Nephron (organoid): ENCODE measurements at regions not wholly inside any gene's neighbourhood (a gene's known extent, or its start where the extent isn't known, plus 50 kb on each side); places are given as distances from the start of the nearest gene placed in this dataset.

Experiments used
- H3K27ac Mint-ChIP-seq, 3 experiments: 2 replicates each; pipeline ENCODE4 v1.8.0; 2020; ENCODE audit warnings: mixed read lengths in 3 of 3, mild to moderate bottlenecking in 2 of 3, moderate library complexity in 1 of 3
- H3K27me3 Mint-ChIP-seq: 2 replicates; pipeline ENCODE4 v1.8.0; 2021; ENCODE audit warnings: low read depth, mild to moderate bottlenecking, moderate library complexity, mixed read lengths
- H3K36me3 Mint-ChIP-seq: 2 replicates; pipeline ENCODE4 v1.8.0; 2020; ENCODE audit warnings: low read depth, mixed read lengths
- H3K4me1 Mint-ChIP-seq: 2 replicates; pipeline ENCODE4 v1.8.0; 2020; ENCODE audit warnings: mixed read lengths
- H3K4me3 Mint-ChIP-seq, 3 experiments: 2 replicates each; pipeline ENCODE4 v1.8.0; 2020; ENCODE audit warnings: mild to moderate bottlenecking in 3 of 3, mixed read lengths in 3 of 3, moderate library complexity in 2 of 3
- H3K9me3 Mint-ChIP-seq: 2 replicates; pipeline ENCODE4 v1.8.0; 2020; ENCODE audit warnings: mixed read lengths
- TF ChIP-seq, protein P1 (sequence below), 3 experiments: fragments of 200-600 bp; sonication (generic); IDR thresholded peaks; one replicate each; pipeline ENCODE4 v1.5.0; 2021; ENCODE audit warnings: antibody characterized with exemption in 3 of 3; ENCODE audit not compliant: unreplicated experiment in 3 of 3

DNA sequence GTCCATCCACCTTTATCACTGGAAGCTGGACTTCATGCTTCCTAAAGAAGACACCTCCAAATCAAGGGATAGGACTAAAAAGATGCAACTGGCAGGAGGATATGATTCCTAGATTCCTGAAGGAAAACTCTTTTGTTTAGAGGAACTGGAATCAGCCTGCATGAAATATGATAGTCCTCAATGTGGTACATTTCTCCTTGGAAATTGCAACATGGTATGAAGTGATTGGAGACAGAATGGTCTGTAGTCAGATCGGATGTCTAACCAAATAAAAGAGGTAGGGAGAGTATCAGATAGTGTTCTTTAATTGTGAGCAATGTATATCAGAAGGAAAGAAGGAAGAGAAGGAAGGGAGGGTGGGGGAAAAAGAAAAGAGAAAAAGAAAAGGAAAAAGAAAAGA lies 116.1 kb upstream of the FSTL4 start:
- H3K4me1 Mint-ChIP-seq = no peaks in the 10 kb centered on the region
- peaks cover 24% of the 10 kb centered on the region for H3K9me3 Mint-ChIP-seq
- no peaks in the 10 kb centered on the region for H3K36me3 Mint-ChIP-seq
- TF ChIP-seq, protein P1, sequence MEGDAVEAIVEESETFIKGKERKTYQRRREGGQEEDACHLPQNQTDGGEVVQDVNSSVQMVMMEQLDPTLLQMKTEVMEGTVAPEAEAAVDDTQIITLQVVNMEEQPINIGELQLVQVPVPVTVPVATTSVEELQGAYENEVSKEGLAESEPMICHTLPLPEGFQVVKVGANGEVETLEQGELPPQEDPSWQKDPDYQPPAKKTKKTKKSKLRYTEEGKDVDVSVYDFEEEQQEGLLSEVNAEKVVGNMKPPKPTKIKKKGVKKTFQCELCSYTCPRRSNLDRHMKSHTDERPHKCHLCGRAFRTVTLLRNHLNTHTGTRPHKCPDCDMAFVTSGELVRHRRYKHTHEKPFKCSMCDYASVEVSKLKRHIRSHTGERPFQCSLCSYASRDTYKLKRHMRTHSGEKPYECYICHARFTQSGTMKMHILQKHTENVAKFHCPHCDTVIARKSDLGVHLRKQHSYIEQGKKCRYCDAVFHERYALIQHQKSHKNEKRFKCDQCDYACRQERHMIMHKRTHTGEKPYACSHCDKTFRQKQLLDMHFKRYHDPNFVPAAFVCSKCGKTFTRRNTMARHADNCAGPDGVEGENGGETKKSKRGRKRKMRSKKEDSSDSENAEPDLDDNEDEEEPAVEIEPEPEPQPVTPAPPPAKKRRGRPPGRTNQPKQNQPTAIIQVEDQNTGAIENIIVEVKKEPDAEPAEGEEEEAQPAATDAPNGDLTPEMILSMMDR (IDR thresholded peaks at IDR 0.05; ENCODE audit: unreplicated experiment in 3 of 3) = no peak
- no peak overlapping the region for H3K4me3 Mint-ChIP-seq
- H3K27ac Mint-ChIP-seq = no peak overlapping the region
- peaks cover 16% of the 10 kb centered on the region for H3K27me3 Mint-ChIP-seq

DNA sequence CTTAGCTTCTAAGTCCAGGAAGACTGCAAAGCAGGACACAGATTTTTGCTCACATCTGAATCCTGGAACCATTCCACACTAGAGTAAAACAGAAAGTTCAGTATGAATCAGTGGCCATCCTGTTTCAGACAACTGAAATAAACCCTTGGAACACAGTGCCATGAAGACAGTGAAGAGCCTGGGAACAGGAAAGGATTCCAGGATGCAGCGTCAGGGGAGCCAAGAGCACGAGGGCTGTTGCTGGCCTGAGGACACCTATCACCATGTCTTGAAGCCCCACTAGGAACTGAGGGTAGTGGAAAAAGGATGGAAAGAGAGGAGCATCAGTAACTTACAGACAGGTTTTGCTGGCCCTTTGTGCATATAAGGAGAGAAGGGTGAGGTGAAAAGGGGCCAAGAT lies 115.3 kb upstream of the FSTL4 start:
- H3K27me3 Mint-ChIP-seq = peaks cover 14% of the 10 kb centered on the region
- no peak overlapping the region for H3K4me3 Mint-ChIP-seq
- TF ChIP-seq, protein P1 (IDR thresholded peaks at IDR 0.05; ENCODE audit: unreplicated experiment in 3 of 3) = no peak
- H3K27ac Mint-ChIP-seq = no peak overlapping the region
- peaks cover 23% of the 10 kb centered on the region for H3K9me3 Mint-ChIP-seq
- no peaks in the 10 kb centered on the region for H3K4me1 Mint-ChIP-seq
- no peaks in the 10 kb centered on the region for H3K36me3 Mint-ChIP-seq

DNA sequence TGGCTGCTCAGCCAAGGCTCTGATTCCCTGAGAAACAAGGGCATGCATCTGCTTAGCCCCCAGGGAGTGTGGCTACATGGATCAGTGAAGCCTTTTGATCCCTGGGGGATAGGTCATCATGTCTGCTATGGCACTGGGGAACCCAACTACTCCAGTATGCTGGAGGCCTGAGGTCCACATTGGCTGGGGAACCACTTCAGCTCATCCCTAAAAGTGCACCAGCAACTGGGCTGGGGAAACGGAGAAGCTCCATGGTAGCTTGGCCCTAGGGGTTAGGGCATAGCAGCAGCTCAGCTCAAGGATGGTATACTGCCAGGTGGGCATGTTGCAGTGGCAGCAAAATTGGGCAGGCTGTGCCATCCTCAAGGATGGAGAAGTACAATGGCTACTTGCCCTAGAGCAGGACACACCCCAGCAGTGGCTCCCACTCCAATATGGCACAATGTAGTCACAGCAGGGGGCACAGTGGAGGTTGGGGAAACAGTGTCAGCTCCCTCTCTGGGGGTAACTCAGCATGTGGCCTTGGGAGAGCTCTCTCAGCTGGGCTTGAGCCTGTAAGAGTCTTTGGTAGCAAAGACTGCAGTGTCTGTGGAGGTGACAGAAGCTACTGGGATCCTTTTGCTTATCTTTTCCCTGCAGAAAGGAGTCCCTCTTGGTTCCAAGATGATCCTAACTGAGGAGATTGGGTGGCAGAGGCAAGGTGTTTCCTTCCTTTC lies 111.5 kb upstream of the FSTL4 start:
- Mint-ChIP-seq H3K4me1 (no peaks in the 10 kb centered on the region), H3K9me3 (peaks cover 24% of the 10 kb centered on the region), H3K27ac (no peak overlapping the region), H3K4me3 (no peak overlapping the region), H3K27me3 (peaks cover 10% of the 10 kb centered on the region), H3K36me3 (peaks cover 5% of the 10 kb centered on the region)
- TF ChIP-seq, protein P1 (IDR thresholded peaks at IDR 0.05; ENCODE audit: unreplicated experiment in 3 of 3) = no peak

DNA sequence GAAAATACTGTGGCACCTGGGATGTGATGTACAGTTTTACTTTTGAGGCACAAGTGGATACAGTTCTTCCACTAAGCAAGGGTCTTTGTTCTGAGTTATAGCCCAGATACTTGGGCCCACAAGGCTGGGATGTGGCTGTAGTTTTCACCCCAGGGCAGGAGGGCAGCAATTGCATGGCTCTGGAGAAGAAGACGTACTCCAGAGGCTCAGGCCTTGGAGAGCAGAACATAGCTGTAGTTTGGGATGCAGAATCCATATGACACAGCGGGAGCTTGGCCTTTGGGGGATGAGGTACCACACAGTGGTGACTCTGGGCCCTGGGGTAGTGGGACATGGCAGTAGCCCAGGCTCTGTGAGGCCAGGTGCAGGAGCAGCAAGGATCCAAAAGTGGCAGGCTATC lies 110.8 kb upstream of the FSTL4 start:
- Mint-ChIP-seq H3K27me3 (peaks cover 10% of the 10 kb centered on the region), H3K4me1 (no peaks in the 10 kb centered on the region), H3K9me3 (peaks cover 24% of the 10 kb centered on the region), H3K36me3 (peaks cover 5% of the 10 kb centered on the region), H3K27ac (no peak overlapping the region), H3K4me3 (no peak overlapping the region)
- TF ChIP-seq, protein P1 (IDR thresholded peaks at IDR 0.05; ENCODE audit: unreplicated experiment in 3 of 3) = no peak

DNA sequence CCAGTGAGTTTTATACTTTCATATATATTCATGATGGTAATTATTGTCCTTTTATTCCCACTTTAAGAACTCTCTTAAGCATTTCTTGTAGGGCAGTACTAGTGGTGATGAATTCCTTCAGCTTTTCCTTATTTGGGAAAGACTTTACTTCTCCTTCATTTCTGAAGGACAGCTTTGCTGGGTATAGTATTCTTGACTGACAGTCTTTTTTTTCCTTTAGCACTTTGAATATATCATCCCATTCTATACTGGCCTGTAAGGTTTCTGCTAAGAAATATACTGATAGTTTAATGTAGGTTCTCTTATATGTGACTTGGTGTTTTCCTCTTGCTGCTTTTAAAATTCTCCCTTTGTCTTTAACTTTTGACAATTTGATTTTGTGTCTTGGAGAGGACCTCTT lies 109.0 kb upstream of the FSTL4 start:
- Mint-ChIP-seq H3K27ac (no peak overlapping the region), H3K36me3 (peaks cover 5% of the 10 kb centered on the region), H3K27me3 (peaks cover 8% of the 10 kb centered on the region), H3K4me1 (no peaks in the 10 kb centered on the region), H3K4me3 (no peak overlapping the region), H3K9me3 (peaks cover 22% of the 10 kb centered on the region)
- TF ChIP-seq, protein P1 (IDR thresholded peaks at IDR 0.05; ENCODE audit: unreplicated experiment in 3 of 3) = no peak

DNA sequence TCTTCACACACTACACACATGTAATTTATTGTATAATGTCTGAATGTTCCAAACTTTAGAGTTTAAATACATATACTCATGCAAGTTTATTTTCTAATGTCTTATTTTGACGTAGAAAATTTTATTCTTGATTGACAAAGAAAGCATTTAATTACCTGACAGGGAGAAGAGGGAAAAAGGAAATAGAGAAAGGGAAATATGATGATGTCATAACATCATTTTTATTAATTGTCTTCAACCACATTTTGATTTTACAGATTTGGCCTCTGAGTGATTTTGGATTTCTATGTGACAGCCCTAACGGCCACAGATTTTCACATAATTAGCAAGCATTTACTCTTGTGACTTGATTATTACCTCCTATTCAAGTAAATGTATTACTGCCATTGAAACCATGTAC lies 106.1 kb upstream of the FSTL4 start:
- H3K4me3 Mint-ChIP-seq = no peak overlapping the region
- peaks cover 9% of the 10 kb centered on the region for H3K27me3 Mint-ChIP-seq
- H3K4me1 Mint-ChIP-seq = no peaks in the 10 kb centered on the region

More for the DNA sequence above, 106.1 kb upstream of the FSTL4 start:
- Mint-ChIP-seq H3K27ac (no peak overlapping the region), H3K36me3 (peaks cover 5% of the 10 kb centered on the region), H3K9me3 (peaks cover 22% of the 10 kb centered on the region)
- TF ChIP-seq, protein P1 (IDR thresholded peaks at IDR 0.05; ENCODE audit: unreplicated experiment in 3 of 3) = no peak
